Activated CD4-positive, alpha-beta T cell treated with anti-CD3 and anti-CD28 coated beads, Interleukin-2, amount 10 ng/mL, durations not matched to agents 7 days and 5 days (primary cell): ENCODE measurements at regions not wholly inside any gene's neighbourhood (a gene's known extent, or its start where the extent isn't known, plus 50 kb on each side); places are given as distances from the start of the nearest gene placed in this dataset.
"Not testable (repeated sequence)": the region's sequence is repeated elsewhere in the genome, so short reads cannot be mapped to it uniquely, and the experiment has no call there.

Experiments
- CTCF ChIA-PET: fragments of 350-600 bp; sonication (Branson Sonifier 250); formaldehyde crosslinking; loops from one replicate; lab custom pipeline; 2021; ENCODE audit warnings: antibody characterized with exemption; lab: Charles Lee
- POLR2A ChIA-PET: fragments of 350-600 bp; sonication (Branson Sonifier 250); formaldehyde crosslinking; loops from one replicate; lab custom pipeline; 2021; ENCODE audit warnings: antibody characterized with exemption; lab: Charles Lee
- DNase-seq: peaks from one replicate; pipeline ENCODE4 v3.0.0-alpha.2; 2020
- H3K27ac Mint-ChIP-seq: one replicate; pipeline ENCODE4 v1.8.0; 2021; ENCODE audit warnings: mild to moderate bottlenecking, moderate library complexity, mixed read lengths
- H3K27me3 Mint-ChIP-seq: one replicate; pipeline ENCODE4 v1.8.0; 2021; ENCODE audit warnings: mixed read lengths
- H3K36me3 Mint-ChIP-seq: one replicate; pipeline ENCODE4 v1.8.0; 2021; ENCODE audit warnings: low read depth, mixed read lengths
- H3K4me1 Mint-ChIP-seq: one replicate; pipeline ENCODE4 v1.8.0; 2021; ENCODE audit warnings: mixed read lengths
- H3K4me3 Mint-ChIP-seq: one replicate; pipeline ENCODE4 v1.8.0; 2021; ENCODE audit warnings: mild to moderate bottlenecking, moderate library complexity, mixed read lengths
- H3K9me3 Mint-ChIP-seq: one replicate; pipeline ENCODE4 v1.8.0; 2021; ENCODE audit warnings: mixed read lengths

DNA sequence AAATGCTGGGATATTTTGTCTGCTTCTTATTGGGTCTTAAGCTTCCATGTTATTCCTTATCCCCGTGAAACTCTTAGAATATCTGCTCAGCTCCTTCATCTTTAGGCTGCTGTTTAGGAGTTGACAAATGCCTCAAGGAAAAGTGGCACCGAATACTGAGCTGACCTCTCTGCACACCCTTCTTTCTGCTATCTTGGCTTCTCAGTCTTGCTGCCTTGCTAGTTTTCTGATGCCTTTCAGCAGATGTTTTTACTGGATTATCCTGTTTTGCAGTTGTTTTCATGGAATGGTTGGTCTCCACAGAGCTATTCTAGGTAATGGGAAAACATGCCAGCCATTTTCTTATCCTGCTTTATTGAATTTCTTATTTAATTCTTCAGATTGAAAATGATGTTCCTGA lies 86.3 kb downstream of the GYPE start:
- CTCF ChIA-PET = no interaction called here

DNA sequence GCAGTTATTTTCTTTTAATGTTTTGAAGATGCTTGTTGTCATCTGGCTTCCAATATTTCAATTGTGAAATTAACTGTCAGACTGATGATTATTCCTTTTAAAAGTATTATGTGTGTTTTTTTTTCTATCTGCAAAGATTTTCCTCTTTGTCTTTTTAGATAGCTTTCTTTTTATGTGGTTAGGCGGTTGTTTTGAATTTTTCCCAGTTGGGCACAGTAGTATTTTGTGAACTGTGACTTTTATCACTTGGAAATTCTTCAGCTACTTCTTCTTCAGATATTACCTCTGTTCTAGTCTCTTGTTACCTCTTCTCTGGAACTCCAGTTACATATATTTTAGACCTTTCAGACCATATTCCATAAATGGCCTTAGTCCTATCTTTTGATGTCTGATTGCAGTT lies 87.5 kb downstream of the GYPE start:
- CTCF ChIA-PET, H3K4me1 Mint-ChIP-seq, H3K36me3 Mint-ChIP-seq, H3K27ac Mint-ChIP-seq, H3K9me3 Mint-ChIP-seq, H3K27me3 Mint-ChIP-seq, H3K4me3 Mint-ChIP-seq, POLR2A ChIA-PET, DNase-seq: not testable (repeated sequence)

More for the DNA sequence above, 86.3 kb downstream of the GYPE start:
- Mint-ChIP-seq H3K27me3 (no peaks in the 10 kb centered on the region), H3K4me1 (no peaks in the 10 kb centered on the region), H3K9me3 (no peaks in the 10 kb centered on the region), H3K27ac (no peak overlapping the region), H3K4me3 (no peak overlapping the region), H3K36me3 (no peaks in the 10 kb centered on the region)
- POLR2A ChIA-PET = no interaction called here
- no peak for DNase-seq

DNA sequence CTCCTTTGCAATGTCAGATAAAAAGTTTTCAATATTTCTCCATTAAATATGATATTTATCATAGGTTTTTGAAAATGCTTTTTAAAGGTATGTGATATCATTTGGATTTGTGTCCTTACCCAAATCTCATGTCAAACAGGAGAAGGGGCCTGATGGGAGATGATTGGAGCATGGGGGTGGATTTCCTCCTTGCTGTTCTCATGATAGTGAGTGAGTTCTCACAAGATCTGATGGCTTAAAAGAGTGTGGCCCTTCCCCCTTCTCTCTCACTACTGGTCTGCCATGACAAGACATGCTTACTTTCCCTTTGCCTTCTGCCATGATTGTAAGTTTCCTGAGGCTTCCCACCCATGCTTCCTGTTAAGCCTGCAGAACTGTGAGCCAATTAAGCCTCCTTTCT lies 90.0 kb downstream of the GYPE start:
- H3K36me3 Mint-ChIP-seq, H3K4me3 Mint-ChIP-seq, CTCF ChIA-PET, POLR2A ChIA-PET, DNase-seq, H3K27me3 Mint-ChIP-seq, H3K27ac Mint-ChIP-seq, H3K9me3 Mint-ChIP-seq, H3K4me1 Mint-ChIP-seq: not testable (repeated sequence)

DNA sequence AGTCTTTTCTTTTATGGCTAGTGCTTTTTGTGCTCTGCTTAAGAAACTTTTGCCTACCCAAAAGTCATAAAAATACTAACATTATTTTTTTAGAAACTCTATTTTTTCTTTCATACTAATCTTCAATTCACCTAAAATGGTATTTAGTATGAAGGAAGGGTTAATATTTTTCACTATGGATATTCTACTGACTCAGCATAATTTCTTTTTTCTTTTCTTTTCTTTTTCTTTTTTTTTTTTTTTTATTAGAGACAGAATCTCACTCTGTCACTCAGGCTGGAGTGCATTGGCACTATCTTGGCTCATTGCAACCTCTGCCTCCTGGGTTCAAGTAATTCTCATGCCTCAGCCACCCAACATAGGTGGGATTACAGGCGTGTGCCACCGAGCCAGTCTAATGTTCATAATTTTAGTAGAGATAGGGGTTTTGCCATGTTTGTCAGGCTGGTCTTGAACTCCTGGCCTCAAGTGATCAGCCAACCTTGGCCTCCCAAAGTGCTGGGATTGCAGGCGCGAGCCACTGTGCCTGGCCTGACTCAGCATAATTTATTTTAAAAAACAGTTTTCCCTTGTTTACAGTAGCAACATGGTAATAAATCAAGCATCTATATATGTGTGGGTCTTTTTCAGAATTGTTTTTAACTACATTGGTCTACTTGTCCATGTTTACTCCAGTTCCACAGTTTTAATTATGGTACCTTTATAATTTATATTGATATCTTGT lies 91.8 kb downstream of the GYPE start:
- H3K27me3 Mint-ChIP-seq, DNase-seq, H3K36me3 Mint-ChIP-seq, POLR2A ChIA-PET, H3K4me3 Mint-ChIP-seq, CTCF ChIA-PET, H3K4me1 Mint-ChIP-seq, H3K9me3 Mint-ChIP-seq, H3K27ac Mint-ChIP-seq: not testable (repeated sequence)

DNA sequence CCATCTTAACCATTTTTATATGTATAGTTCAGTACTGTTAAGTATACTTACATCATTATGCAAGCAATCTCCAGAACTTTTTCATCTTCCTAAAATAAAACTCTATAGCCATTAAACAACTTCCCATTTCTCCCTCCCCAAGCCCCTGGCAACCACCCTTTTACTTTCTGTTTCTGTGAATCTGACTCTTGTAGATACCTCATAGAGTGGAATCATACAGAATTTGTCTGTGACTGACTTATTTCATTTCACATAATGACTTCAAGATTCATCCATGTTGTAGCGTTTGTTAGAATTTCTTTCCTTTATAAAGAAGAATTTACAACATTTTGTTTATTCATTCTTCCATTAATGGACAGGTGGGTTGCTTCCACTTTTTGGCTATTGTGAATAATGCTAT lies 91.2 kb upstream of the FREM3 start:
- CTCF ChIA-PET, H3K4me3 Mint-ChIP-seq, H3K4me1 Mint-ChIP-seq, H3K27me3 Mint-ChIP-seq, H3K27ac Mint-ChIP-seq, H3K36me3 Mint-ChIP-seq, DNase-seq, H3K9me3 Mint-ChIP-seq, POLR2A ChIA-PET: not testable (repeated sequence)

DNA sequence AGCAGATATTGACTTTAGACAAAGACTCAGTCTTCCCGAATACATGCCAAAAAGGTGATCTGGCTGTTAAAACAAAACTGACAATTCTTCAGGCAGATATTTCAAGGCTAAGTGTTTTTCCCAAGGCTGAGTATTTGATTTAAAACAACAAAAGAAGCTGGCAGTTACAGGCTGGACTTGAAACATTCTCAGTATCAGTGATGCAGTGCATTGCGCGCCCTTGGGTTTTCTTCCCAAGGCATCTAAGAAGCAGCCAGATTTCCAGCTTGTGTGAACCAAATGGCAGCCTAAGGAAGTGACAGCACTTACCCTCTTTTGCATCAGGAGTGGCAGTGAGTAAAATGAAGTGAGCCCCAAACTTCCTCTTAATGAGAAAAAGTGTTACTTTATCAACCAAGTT lies 90.0 kb upstream of the FREM3 start:
- H3K27ac Mint-ChIP-seq, H3K9me3 Mint-ChIP-seq, H3K4me1 Mint-ChIP-seq, DNase-seq, H3K36me3 Mint-ChIP-seq, H3K27me3 Mint-ChIP-seq, H3K4me3 Mint-ChIP-seq, POLR2A ChIA-PET, CTCF ChIA-PET: not testable (repeated sequence)

DNA sequence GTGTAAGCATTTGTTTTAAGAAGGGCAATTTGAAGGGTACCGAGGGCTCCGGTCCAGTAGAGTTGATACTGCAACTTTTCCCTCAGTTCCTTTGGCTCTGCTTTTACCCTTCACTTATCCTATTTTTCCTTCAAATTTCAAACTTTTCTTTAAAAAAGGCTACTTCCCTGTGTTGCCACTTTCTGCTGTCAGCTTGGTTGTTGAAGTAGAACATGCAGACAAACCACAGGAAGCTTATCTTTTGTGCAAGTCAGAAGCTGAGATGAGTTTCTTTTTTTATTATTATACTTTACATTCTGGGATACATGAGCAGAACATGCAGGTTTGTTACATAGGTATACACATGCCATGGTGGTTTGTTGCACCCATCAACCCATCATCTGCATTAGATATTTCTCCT lies 89.1 kb upstream of the FREM3 start:
- CTCF ChIA-PET = interaction anchor here (0.6 kb wide), 1 partner anchor 35 kb away, joined by 3 read pairs; no protein-coding TSS in a partner anchor
- H3K4me1 Mint-ChIP-seq, H3K27ac Mint-ChIP-seq, POLR2A ChIA-PET, H3K9me3 Mint-ChIP-seq, DNase-seq, H3K27me3 Mint-ChIP-seq, H3K36me3 Mint-ChIP-seq, H3K4me3 Mint-ChIP-seq: not testable (repeated sequence)

DNA sequence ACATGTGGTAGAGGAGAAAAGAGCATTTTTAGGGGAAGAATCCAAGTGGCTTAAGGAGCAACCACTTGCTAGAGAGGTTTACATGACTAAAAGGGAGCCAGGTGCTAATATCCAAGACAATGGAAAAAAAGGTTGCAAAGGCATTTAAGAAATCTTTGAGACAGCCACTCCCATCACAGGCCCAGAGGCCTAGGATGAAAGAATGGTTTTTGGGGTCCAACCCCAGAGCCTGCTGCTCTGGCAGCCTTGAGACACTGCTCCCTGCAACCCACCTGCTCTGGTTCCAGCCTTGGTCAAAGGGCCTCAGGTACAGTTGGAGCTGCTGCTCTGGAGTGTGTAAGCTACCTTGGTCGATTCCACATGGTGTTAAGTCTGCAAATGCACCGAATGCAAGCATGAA lies 84.1 kb upstream of the FREM3 start:
- no peak for DNase-seq
- Mint-ChIP-seq H3K4me1 (no peaks in the 10 kb centered on the region), H3K27me3 (no peaks in the 10 kb centered on the region), H3K27ac (no peak overlapping the region), H3K9me3 (peaks cover 7% of the 10 kb centered on the region), H3K4me3 (no peak overlapping the region), H3K36me3 (no peaks in the 10 kb centered on the region)
- CTCF ChIA-PET = no interaction called here
- POLR2A ChIA-PET = no interaction called here

DNA sequence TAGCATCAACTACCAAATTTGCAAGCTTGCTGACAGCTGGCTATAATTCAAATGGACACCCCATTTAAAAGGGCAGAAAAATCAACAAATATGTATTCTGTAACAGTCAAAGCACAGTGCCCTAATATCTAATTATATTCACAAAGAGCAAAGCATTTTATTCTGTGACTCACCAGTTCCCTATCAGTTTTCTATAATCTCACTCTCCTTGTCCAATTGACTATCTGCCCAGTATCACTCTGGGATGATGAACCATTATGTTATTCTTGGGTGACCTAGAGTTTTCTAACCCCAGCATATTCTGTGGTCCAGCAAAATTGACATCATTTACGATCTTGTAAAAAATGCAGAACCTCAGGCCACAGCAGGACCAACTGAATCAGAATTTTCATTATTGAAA lies 82.0 kb upstream of the FREM3 start:
- DNase-seq = no peak
- H3K27ac Mint-ChIP-seq = no peak overlapping the region
- no peak overlapping the region for H3K4me3 Mint-ChIP-seq
- H3K36me3 Mint-ChIP-seq = no peaks in the 10 kb centered on the region
- ChIA-PET CTCF (no interaction called here), POLR2A (no interaction called here)
- peaks cover 7% of the 10 kb centered on the region for H3K9me3 Mint-ChIP-seq
- no peaks in the 10 kb centered on the region for H3K4me1 Mint-ChIP-seq
- no peaks in the 10 kb centered on the region for H3K27me3 Mint-ChIP-seq

DNA sequence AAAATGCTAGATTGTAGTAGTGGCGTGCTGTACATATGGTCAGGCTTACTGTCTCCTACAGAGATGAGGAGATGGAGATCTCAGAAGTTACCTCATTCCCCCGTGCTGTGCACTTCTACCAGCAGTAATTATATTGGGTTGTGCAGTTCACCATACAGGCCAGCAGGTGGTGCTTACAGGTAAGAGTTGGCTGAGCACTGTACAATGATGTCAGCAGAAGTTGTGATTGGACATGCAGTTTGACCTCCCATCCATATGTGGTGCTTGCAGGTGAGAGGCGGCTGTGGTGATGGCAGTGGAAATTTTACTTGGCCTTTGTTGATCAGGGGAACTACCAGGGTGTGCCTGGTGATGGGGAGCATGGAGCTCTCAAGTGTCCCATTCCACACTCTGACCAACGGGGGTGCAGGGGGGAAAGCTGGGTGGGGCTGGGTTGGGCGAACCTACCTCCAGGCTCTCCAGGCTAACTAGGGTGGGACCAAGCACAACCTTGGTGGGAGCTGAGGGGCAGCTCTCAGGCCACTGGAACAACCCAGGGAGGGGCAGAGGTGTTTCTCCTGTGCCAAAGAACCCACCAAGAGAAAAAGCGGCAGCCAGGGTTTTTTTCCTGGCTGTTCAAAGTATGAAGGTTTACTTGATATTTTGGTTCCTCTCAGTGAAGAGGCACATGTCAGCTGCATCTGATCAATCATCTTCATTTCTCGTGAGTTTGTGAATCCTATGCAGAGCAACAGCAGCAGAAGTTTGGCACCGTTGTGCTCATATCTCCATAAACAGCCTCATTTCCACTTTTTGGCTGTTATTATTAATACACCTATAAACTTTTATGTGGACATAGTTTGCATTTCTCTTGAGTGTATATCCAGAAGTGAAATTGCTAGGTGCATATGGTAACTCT lies 73.8 kb upstream of the FREM3 start:
- CTCF ChIA-PET = no interaction called here

DNA sequence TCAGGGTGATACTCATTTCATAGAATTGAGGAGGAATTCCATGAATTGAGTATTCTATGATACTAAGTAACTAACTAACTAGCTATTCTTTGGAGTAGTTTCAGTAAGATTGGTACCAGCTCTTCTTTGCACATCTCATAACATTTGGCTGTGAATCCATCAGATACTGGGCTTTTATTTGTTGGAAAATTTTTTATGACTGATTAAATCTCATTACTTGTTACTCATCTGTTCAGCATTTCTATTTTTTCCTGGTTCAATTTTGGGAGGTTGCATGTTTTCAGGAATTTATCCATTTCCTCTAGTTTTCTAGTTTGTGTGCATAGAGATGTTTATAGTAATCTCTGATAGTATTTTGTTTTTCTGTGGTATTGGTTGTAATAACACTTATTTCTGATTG lies 70.8 kb upstream of the FREM3 start:
- no peaks in the 10 kb centered on the region for H3K4me1 Mint-ChIP-seq
- POLR2A ChIA-PET = no interaction called here
- H3K9me3 Mint-ChIP-seq = no peaks in the 10 kb centered on the region
- H3K27ac Mint-ChIP-seq = no peak overlapping the region
- H3K27me3 Mint-ChIP-seq = peaks cover 4% of the 10 kb centered on the region
- no peak for DNase-seq
- H3K4me3 Mint-ChIP-seq = no peak overlapping the region
- no peaks in the 10 kb centered on the region for H3K36me3 Mint-ChIP-seq
- CTCF ChIA-PET = no interaction called here

More for the DNA sequence above, 73.8 kb upstream of the FREM3 start:
- DNase-seq = peak; percentile 51
- Mint-ChIP-seq H3K27me3 (peaks cover 4% of the 10 kb centered on the region), H3K9me3 (no peaks in the 10 kb centered on the region), H3K4me3 (no peak overlapping the region), H3K27ac (no peak overlapping the region), H3K4me1 (no peaks in the 10 kb centered on the region), H3K36me3 (no peaks in the 10 kb centered on the region)
- POLR2A ChIA-PET = no interaction called here

DNA sequence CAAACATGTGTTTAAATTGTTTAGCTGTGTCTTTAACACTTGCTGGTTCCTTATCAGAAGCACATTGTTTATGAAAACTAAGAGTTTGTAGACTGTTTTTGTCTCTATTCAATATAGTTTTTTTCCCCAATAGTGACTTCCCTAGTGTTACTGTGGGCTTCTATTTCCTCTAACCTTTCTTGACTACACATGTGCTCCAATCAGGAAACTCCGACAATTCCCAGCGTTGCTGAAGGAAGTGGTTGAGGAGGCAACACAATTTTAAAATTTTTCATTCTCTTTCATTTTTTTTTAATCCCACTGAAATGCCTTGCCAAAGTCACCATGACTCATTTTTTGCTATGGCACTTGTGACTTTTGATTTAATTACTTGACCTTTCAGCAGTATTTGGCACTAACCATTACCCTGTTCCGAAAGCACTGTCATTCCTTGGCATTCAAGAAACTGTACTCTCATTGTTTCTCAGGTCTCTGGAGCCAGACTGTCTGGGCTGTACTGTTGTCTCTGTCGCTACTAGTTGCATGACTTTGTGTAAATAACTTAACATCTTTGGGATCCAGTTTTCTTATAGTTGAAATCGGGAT lies 67.6 kb upstream of the FREM3 start:
- no peak overlapping the region for H3K27ac Mint-ChIP-seq
- DNase-seq = no peak
- no peaks in the 10 kb centered on the region for H3K4me1 Mint-ChIP-seq
- H3K36me3 Mint-ChIP-seq = no peaks in the 10 kb centered on the region
- peaks cover 4% of the 10 kb centered on the region for H3K27me3 Mint-ChIP-seq
- H3K9me3 Mint-ChIP-seq = no peaks in the 10 kb centered on the region
- H3K4me3 Mint-ChIP-seq = no peak overlapping the region
- POLR2A ChIA-PET = no interaction called here
- CTCF ChIA-PET = no interaction called here

DNA sequence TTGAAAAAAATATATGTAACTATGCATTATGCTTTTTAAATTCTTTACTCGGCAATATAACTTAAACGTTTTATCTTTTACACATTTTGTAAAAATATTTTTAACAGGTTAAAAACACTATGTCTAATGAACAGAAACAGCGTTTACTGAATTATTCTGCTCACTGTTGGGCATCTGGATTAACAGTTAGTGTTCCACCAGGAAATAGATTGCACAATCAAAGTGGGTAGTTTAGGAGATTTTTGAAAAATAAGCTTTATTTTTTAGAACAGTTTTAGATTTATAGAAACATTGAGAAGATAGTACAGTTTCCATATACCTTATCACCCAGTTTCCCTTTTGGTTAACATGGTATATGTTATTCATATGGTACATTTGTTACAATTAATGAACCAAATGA lies 63.1 kb upstream of the FREM3 start:
- no peak for DNase-seq
- ChIA-PET POLR2A (no interaction called here), CTCF (no interaction called here)
- no peaks in the 10 kb centered on the region for H3K27me3 Mint-ChIP-seq
- no peak overlapping the region for H3K4me3 Mint-ChIP-seq
- H3K9me3 Mint-ChIP-seq = no peaks in the 10 kb centered on the region
- H3K4me1 Mint-ChIP-seq = no peaks in the 10 kb centered on the region
- H3K36me3 Mint-ChIP-seq = no peaks in the 10 kb centered on the region
- no peak overlapping the region for H3K27ac Mint-ChIP-seq
